ENCODE measurements at regions not wholly inside any gene's neighbourhood (a gene's known extent, or its start where the extent isn't known, plus 50 kb on each side); places are given as distances from the start of the nearest gene placed in this dataset.

- no peak for TF ChIP-seq CTCF (IDR thresholded peaks at IDR 0.05)
- no peak for TF ChIP-seq POLR2A (IDR thresholded peaks at IDR 0.05)
Observed at GRCh38 chr15:29952225-29952624, 130.0 kb upstream of the TJP1 start.

Measured in Peyer's patch (tissue), 4 donors.